ENCODE measurements at regions not wholly inside any gene's neighbourhood (a gene's known extent, or its start where the extent isn't known, plus 50 kb on each side); places are given as distances from the start of the nearest gene placed in this dataset.

GRCh38 chr7:28304290-28304689 lies 108.0 kb upstream of the CREB5 start:
- H3K4me1 Mint-ChIP-seq = no peaks in the 10 kb centered on the region
- ATAC-seq (no peak), DNase-seq (no peak)
- Histone ChIP-seq H3K4me1 (ENCODE audit: control insufficient read depth, insufficient read depth, low read length) (no peaks in the 10 kb centered on the region), H3K9me3 (ENCODE audit: control insufficient read depth, insufficient read depth, low read length) (no peaks in the 10 kb centered on the region), H3K27ac (ENCODE audit: low read length) (no peak overlapping the region), H3K4me3 (ENCODE audit: low read length) (no peak overlapping the region), H3K36me3 (ENCODE audit: control insufficient read depth, insufficient read depth, low read length) (no peaks in the 10 kb centered on the region), H3K27me3 (ENCODE audit: control insufficient read depth, insufficient read depth, low read length) (no peaks in the 10 kb centered on the region)
- H3K4me3 Mint-ChIP-seq = no peak overlapping the region
- intact Hi-C loops (cut with micrococcal nuclease) = no loop called here
- H3K27ac Mint-ChIP-seq = no peak overlapping the region
- H3K9me3 Mint-ChIP-seq = no peaks in the 10 kb centered on the region
- peaks cover 13 to 15% of the 10 kb centered on the region in 2 donors for H3K27me3 Mint-ChIP-seq (ENCODE audit: low read depth in 2 of 2)
- TF ChIP-seq CTCF (IDR thresholded peaks at IDR 0.05) = no peak
- no peaks in the 10 kb centered on the region for H3K36me3 Mint-ChIP-seq

- intact Hi-C loops (cut with micrococcal nuclease) = no loop called here
These were observed 102.4 kb upstream of the CREB5 start for GRCh38 chr7:28309704-28310459.

GRCh38 chr7:28310460-28310848 lies 101.9 kb upstream of the CREB5 start:
- intact Hi-C loops (cut with micrococcal nuclease) = no loop called here
- H3K27me3 ChIP-seq (ENCODE audit: control insufficient read depth, insufficient read depth, low read length) = peaks cover 15% of the 10 kb centered on the region
- DNase-seq = no peak
- Mint-ChIP-seq H3K9me3 (no peaks in the 10 kb centered on the region), H3K27ac (no peak overlapping the region), H3K27me3 (ENCODE audit: low read depth in 2 of 2) (peaks cover 40 to 50% of the 10 kb centered on the region in 2 donors), H3K4me1 (no peaks in the 10 kb centered on the region), H3K36me3 (no peaks in the 10 kb centered on the region), H3K4me3 (no peak overlapping the region)
- H3K9me3 ChIP-seq (ENCODE audit: control insufficient read depth, insufficient read depth, low read length) = no peaks in the 10 kb centered on the region
- 100% methylated on average over 2 of the region's 6 CpGs for whole genome bisulfite sequencing (ENCODE audit: insufficient coverage)
- H3K4me3 ChIP-seq (ENCODE audit: low read length) = no peak overlapping the region
- no peak for ATAC-seq
- H3K4me1 ChIP-seq (ENCODE audit: control insufficient read depth, insufficient read depth, low read length) = no peaks in the 10 kb centered on the region
- no peak for TF ChIP-seq CTCF (IDR thresholded peaks at IDR 0.05)
- H3K36me3 ChIP-seq (ENCODE audit: control insufficient read depth, insufficient read depth, low read length) = no peaks in the 10 kb centered on the region
- H3K27ac ChIP-seq (ENCODE audit: low read length) = no peak overlapping the region

More at GRCh38 chr7:28309704-28310459, 102.4 kb upstream of the CREB5 start:
- Histone ChIP-seq H3K27ac (ENCODE audit: low read length) (no peak overlapping the region), H3K4me1 (ENCODE audit: control insufficient read depth, insufficient read depth, low read length) (no peaks in the 10 kb centered on the region), H3K4me3 (ENCODE audit: low read length) (no peak overlapping the region), H3K36me3 (ENCODE audit: control insufficient read depth, insufficient read depth, low read length) (no peaks in the 10 kb centered on the region), H3K9me3 (ENCODE audit: control insufficient read depth, insufficient read depth, low read length) (no peaks in the 10 kb centered on the region), H3K27me3 (ENCODE audit: control insufficient read depth, insufficient read depth, low read length) (peaks cover 10% of the 10 kb centered on the region)
- no peaks in the 10 kb centered on the region for H3K36me3 Mint-ChIP-seq
- DNase-seq = no peak
- no peaks in the 10 kb centered on the region for H3K9me3 Mint-ChIP-seq
- no peak for ATAC-seq
- H3K27me3 Mint-ChIP-seq (ENCODE audit: low read depth in 2 of 2) = peaks cover 43 to 50% of the 10 kb centered on the region in 2 donors
- TF ChIP-seq CTCF (IDR thresholded peaks at IDR 0.05) = no peak
- H3K27ac Mint-ChIP-seq = no peak overlapping the region
- H3K4me1 Mint-ChIP-seq = no peaks in the 10 kb centered on the region
- H3K4me3 Mint-ChIP-seq = no peak overlapping the region
- 71% methylated on average over 4 of the region's 4 CpGs for WGBS (ENCODE audit: insufficient coverage)

GRCh38 chr7:28311670-28312069 lies 100.6 kb upstream of the CREB5 start:
- no peak overlapping the region for H3K4me3 Mint-ChIP-seq
- H3K27ac Mint-ChIP-seq = no peak overlapping the region
- H3K27me3 Mint-ChIP-seq (ENCODE audit: low read depth in 2 of 2) = peaks cover 47 to 55% of the 10 kb centered on the region in 2 donors
- ATAC-seq (no peak), DNase-seq (no peak)
- intact Hi-C loops (cut with micrococcal nuclease) = no loop called here
- Histone ChIP-seq H3K4me1 (ENCODE audit: control insufficient read depth, insufficient read depth, low read length) (no peaks in the 10 kb centered on the region), H3K27me3 (ENCODE audit: control insufficient read depth, insufficient read depth, low read length) (peaks cover 15% of the 10 kb centered on the region), H3K4me3 (ENCODE audit: low read length) (no peak overlapping the region), H3K27ac (ENCODE audit: low read length) (no peak overlapping the region), H3K36me3 (ENCODE audit: control insufficient read depth, insufficient read depth, low read length) (no peaks in the 10 kb centered on the region), H3K9me3 (ENCODE audit: control insufficient read depth, insufficient read depth, low read length) (no peaks in the 10 kb centered on the region)
- TF ChIP-seq CTCF (IDR thresholded peaks at IDR 0.05) = no peak
- H3K4me1 Mint-ChIP-seq = no peaks in the 10 kb centered on the region
- no peaks in the 10 kb centered on the region for H3K9me3 Mint-ChIP-seq
- 88% methylated on average over 12 of the region's 12 CpGs for WGBS (ENCODE audit: insufficient coverage)
- no peaks in the 10 kb centered on the region for H3K36me3 Mint-ChIP-seq

Measured in natural killer cell (primary cell).